ENCODE measurements at regions not wholly inside any gene's neighbourhood (a gene's known extent, or its start where the extent isn't known, plus 50 kb on each side); places are given as distances from the start of the nearest gene placed in this dataset.

GRCh38 chrX:87098477-87098876 lies 419.1 kb upstream of the KLHL4 start:
- Histone ChIP-seq H2AFZ (ENCODE audit: low read length) (no peak overlapping the region), H3K36me3 (replicated peaks in 1 of 2; ENCODE audit: control insufficient read depth in 1 of 2, insufficient read depth in 2 of 2, low read length in 2 of 2) (no peaks in the 10 kb centered on the region), H3K27ac (ENCODE audit: extremely low read length, insufficient read depth, low read length) (no peak overlapping the region), H3K9ac (ENCODE audit: insufficient read depth, low read depth, low read length) (no peak overlapping the region), H3K4me1 (ENCODE audit: insufficient read depth, low read length) (no peaks in the 10 kb centered on the region), H3K27me3 (ENCODE audit: control insufficient read depth in 1 of 2, insufficient read depth in 2 of 2, low read length in 2 of 2) (no peaks in the 10 kb centered on the region), H3K79me2 (ENCODE audit: insufficient read depth, low read length) (no peaks in the 10 kb centered on the region), H3K4me2 (ENCODE audit: low read depth, low read length) (no peak overlapping the region), H3K4me3 (replicated peaks in 1 of 3; ENCODE audit: insufficient read depth in 1 of 3, low read depth in 2 of 3, low read length in 3 of 3) (no peak overlapping the region), H3K9me3 (ENCODE audit: low read length) (no peaks in the 10 kb centered on the region), H4K20me1 (ENCODE audit: insufficient read depth, low read length) (no peaks in the 10 kb centered on the region)
- BruUV-seq (replicated peaks) = no TSS peak
- intact Hi-C loops (cut with micrococcal nuclease; ENCODE audit: unreplicated experiment) (no loop called here), in situ Hi-C loops (cut with HindIII; ENCODE audit: extremely low pct_ligation_motif_present, low pct_unique_long_range_greater_than_20kb) (no loop called here)
- ChIA-PET CTCF (ENCODE audit: low intra/inter-chr PET ratio, low total read pairs) (no interaction called here), POLR2A (no interaction called here)
- no peak for ATAC-seq
- no peak for DNase-seq (ENCODE audit: low spot score)
- no peak for FAIRE-seq
- TF ChIP-seq ZNF704 (CRISPR knock-in tag; IDR thresholded peaks at IDR 0.05; ENCODE audit: borderline replicate concordance) (no peak), HMGXB3 (CRISPR knock-in tag; IDR thresholded peaks at IDR 0.05; ENCODE audit: borderline replicate concordance) (no peak), NPAS2 (CRISPR knock-in tag; IDR thresholded peaks at IDR 0.05; ENCODE audit: borderline replicate concordance) (no peak), ZSCAN12 (CRISPR knock-in tag; IDR thresholded peaks at IDR 0.05) (no peak), EEA1 (CRISPR knock-in tag; IDR thresholded peaks at IDR 0.05; ENCODE audit: borderline replicate concordance) (no peak), ELF3 (CRISPR knock-in tag; IDR thresholded peaks at IDR 0.05) (no peak), ZNF607 (CRISPR knock-in tag; IDR thresholded peaks at IDR 0.05; ENCODE audit: borderline replicate concordance) (no peak), ZBTB8A (CRISPR knock-in tag; IDR thresholded peaks at IDR 0.05; ENCODE audit: borderline replicate concordance, low read depth) (no peak), HOXA3 (CRISPR knock-in tag; IDR thresholded peaks at IDR 0.05) (no peak), RNF2 (conservative IDR thresholded peaks at IDR 0.05; ENCODE audit: low read depth) (no peak), ZNF772 (CRISPR knock-in tag; IDR thresholded peaks at IDR 0.05) (no peak)
- 0% methylated on average over 1 of the region's 3 CpGs for WGBS (ENCODE audit: low lambda C conversion rate)

Measured in HepG2 (cell line).